GM23338 (cell line): ENCODE measurements at regions not wholly inside any gene's neighbourhood (a gene's known extent, or its start where the extent isn't known, plus 50 kb on each side); places are given as distances from the start of the nearest gene placed in this dataset.

Source experiments
- ATAC-seq: fragments of 200-7000 bp; cut with Tn5 transposase; 3 replicates; pipeline ENCODE4 v1.9.1; 2020
- DNase-seq: peaks from one replicate; pipeline ENCODE4 v3.0.0-alpha.2; 2015; ENCODE audit warnings: low spot score
- H2AFZ ChIP-seq: fragments of 200-600 bp; sonication (generic); 2 replicates; pipeline ENCODE4 v1.8.0; 2016; ENCODE audit warnings: antibody characterized with exemption, mild to moderate bottlenecking, moderate library complexity
- H3F3A ChIP-seq: fragments of 200-600 bp; sonication (generic); replicated peaks from 2 replicates; pipeline ENCODE4 v1.8.0; 2017; ENCODE audit warnings: antibody characterized with exemption, mixed run types, low read depth
- H3K27ac ChIP-seq: fragments of 200-600 bp; sonication (generic); 2 replicates; pipeline ENCODE4 v1.6.1; 2016; ENCODE audit warnings: low read depth
- H3K27me3 ChIP-seq: fragments of 200-600 bp; sonication (generic); 2 replicates; pipeline ENCODE4 v1.8.0; 2016; ENCODE audit warnings: mild to moderate bottlenecking, mixed run types, moderate library complexity; ENCODE audit not compliant: insufficient read depth
- H3K36me3 ChIP-seq: fragments of 200-600 bp; sonication (generic); 2 replicates; pipeline ENCODE4 v1.8.0; 2016; ENCODE audit warnings: mild to moderate bottlenecking; ENCODE audit not compliant: insufficient read depth
- H3K4me1 ChIP-seq: fragments of 200-600 bp; sonication (generic); 2 replicates; pipeline ENCODE4 v1.8.0; 2016; ENCODE audit warnings: mild to moderate bottlenecking, moderate library complexity; ENCODE audit not compliant: insufficient read depth
- H3K4me2 ChIP-seq: fragments of 200-600 bp; sonication (generic); 2 replicates; pipeline ENCODE4 v1.7.1; 2017; ENCODE audit warnings: mixed run types
- H3K4me3 ChIP-seq: fragments of 200-600 bp; sonication (generic); 2 replicates; pipeline ENCODE4 v1.6.1; 2016; ENCODE audit warnings: mixed run types
- H3K79me2 ChIP-seq: fragments of 200-600 bp; sonication (generic); replicated peaks from 2 replicates; pipeline ENCODE4 v1.8.0; 2017; ENCODE audit warnings: mild to moderate bottlenecking; ENCODE audit not compliant: insufficient read depth
- H3K9me2 ChIP-seq: fragments of 200-600 bp; sonication (generic); 2 replicates; pipeline ENCODE4 v1.8.0; 2017; ENCODE audit not compliant: insufficient read depth
- H4K20me1 ChIP-seq: fragments of 200-600 bp; sonication (generic); replicated peaks from 2 replicates; pipeline ENCODE4 v1.8.0; 2017; ENCODE audit warnings: mild to moderate bottlenecking; ENCODE audit not compliant: insufficient read depth
- H3K27ac Mint-ChIP-seq: 2 replicates; pipeline ENCODE4 v1.8.0; 2020; ENCODE audit warnings: inconsistent platforms, mild to moderate bottlenecking, moderate library complexity, mixed read lengths
- H3K27me3 Mint-ChIP-seq: 3 replicates; pipeline ENCODE4 v1.8.0; 2022; ENCODE audit warnings: low read depth, mild to moderate bottlenecking, moderate library complexity, mixed read lengths, inconsistent platforms; ENCODE audit not compliant: insufficient read depth, poor library complexity
- H3K36me3 Mint-ChIP-seq: 3 replicates; pipeline ENCODE4 v1.8.0; 2021; ENCODE audit warnings: low read depth, mild to moderate bottlenecking, inconsistent platforms, moderate library complexity, mixed read lengths
- H3K4me1 Mint-ChIP-seq: 3 replicates; pipeline ENCODE4 v1.8.0; 2020; ENCODE audit warnings: mild to moderate bottlenecking, inconsistent platforms, mixed read lengths
- H3K4me3 Mint-ChIP-seq: 3 replicates; pipeline ENCODE4 v1.8.0; 2021; ENCODE audit warnings: moderate library complexity, mild to moderate bottlenecking, inconsistent platforms, mixed read lengths
- H3K9me3 Mint-ChIP-seq: 3 replicates; pipeline ENCODE4 v1.8.0; 2020; ENCODE audit warnings: moderate library complexity, mild to moderate bottlenecking, inconsistent platforms, mixed read lengths
- EZH2 ChIP-seq: fragments of 200-600 bp; sonication (generic); IDR thresholded peaks from one replicate; pipeline ENCODE4 v1.8.0; 2017; ENCODE audit warnings: antibody characterized with exemption, mild to moderate bottlenecking, low read depth; ENCODE audit not compliant: unreplicated experiment
- EZH2phosphoT487 ChIP-seq: fragments of 200-600 bp; sonication (generic); IDR thresholded peaks from one replicate; pipeline ENCODE4 v1.8.1; 2018; ENCODE audit warnings: antibody characterized with exemption; ENCODE audit not compliant: unreplicated experiment
- JUNB ChIP-seq: IDR thresholded peaks from one replicate; pipeline ENCODE4 v1.6.1; 2016; ENCODE audit warnings: antibody characterized with exemption; ENCODE audit not compliant: unreplicated experiment
- NANOG ChIP-seq: IDR thresholded peaks from 2 replicates; pipeline ENCODE4 v1.6.1; 2016; ENCODE audit warnings: antibody characterized with exemption, borderline replicate concordance
- STAT1 ChIP-seq: IDR thresholded peaks from one replicate; pipeline ENCODE4 v1.6.1; 2016; ENCODE audit warnings: antibody characterized with exemption; ENCODE audit not compliant: unreplicated experiment
- ZNF114 ChIP-seq: fragments of 250-450 bp; sonication (Bioruptor Pico); IDR thresholded peaks from 2 replicates; pipeline ENCODE4 v1.5.0; 2020; ENCODE audit warnings: mild to moderate bottlenecking, moderate library complexity
- ZNF331 ChIP-seq: fragments of 250-450 bp; sonication (Bioruptor Pico); IDR thresholded peaks from 2 replicates; pipeline ENCODE4 v1.5.0; 2020; ENCODE audit warnings: low read depth, mild to moderate bottlenecking, moderate library complexity
- TF ChIP-seq, protein P1 (sequence below): fragments of 250-450 bp; sonication (Bioruptor Pico); IDR thresholded peaks from 2 replicates; pipeline ENCODE4 v1.5.0; 2020; ENCODE audit warnings: mild to moderate bottlenecking, moderate library complexity
- TF ChIP-seq, protein P2 (sequence below), 2 experiments: fragments of 200-600 bp in 1 of 2; sonication (generic) in 1 of 2; conservative IDR thresholded peaks; 2 replicates each; pipeline versions ENCODE4 v1.5.1 to v1.6.1; 2016 to 2017; ENCODE audit warnings: antibody characterized with exemption in 2 of 2, low read depth in 2 of 2, mild to moderate bottlenecking in 2 of 2, moderate library complexity in 1 of 2

DNA sequence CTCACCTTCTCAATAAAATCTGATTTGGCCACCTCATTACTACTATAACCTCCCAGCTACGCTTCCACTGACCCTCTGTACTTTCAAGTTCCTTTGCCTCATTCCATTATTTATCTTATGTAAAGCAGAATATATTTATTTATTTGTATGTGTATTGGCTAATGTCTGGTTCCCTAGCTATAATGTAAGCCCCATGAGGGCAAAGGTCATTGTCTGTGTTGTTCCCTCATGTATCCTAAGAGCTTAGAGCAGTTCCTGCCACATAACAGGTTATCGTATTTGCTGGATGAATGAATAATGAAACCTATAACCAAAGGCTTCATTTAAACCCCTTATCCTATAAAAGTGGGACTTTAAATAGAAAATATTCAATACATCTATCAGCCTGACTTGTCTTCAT, 77.9 kb upstream of the DPT start (continued):
- TF ChIP-seq, protein P1, sequence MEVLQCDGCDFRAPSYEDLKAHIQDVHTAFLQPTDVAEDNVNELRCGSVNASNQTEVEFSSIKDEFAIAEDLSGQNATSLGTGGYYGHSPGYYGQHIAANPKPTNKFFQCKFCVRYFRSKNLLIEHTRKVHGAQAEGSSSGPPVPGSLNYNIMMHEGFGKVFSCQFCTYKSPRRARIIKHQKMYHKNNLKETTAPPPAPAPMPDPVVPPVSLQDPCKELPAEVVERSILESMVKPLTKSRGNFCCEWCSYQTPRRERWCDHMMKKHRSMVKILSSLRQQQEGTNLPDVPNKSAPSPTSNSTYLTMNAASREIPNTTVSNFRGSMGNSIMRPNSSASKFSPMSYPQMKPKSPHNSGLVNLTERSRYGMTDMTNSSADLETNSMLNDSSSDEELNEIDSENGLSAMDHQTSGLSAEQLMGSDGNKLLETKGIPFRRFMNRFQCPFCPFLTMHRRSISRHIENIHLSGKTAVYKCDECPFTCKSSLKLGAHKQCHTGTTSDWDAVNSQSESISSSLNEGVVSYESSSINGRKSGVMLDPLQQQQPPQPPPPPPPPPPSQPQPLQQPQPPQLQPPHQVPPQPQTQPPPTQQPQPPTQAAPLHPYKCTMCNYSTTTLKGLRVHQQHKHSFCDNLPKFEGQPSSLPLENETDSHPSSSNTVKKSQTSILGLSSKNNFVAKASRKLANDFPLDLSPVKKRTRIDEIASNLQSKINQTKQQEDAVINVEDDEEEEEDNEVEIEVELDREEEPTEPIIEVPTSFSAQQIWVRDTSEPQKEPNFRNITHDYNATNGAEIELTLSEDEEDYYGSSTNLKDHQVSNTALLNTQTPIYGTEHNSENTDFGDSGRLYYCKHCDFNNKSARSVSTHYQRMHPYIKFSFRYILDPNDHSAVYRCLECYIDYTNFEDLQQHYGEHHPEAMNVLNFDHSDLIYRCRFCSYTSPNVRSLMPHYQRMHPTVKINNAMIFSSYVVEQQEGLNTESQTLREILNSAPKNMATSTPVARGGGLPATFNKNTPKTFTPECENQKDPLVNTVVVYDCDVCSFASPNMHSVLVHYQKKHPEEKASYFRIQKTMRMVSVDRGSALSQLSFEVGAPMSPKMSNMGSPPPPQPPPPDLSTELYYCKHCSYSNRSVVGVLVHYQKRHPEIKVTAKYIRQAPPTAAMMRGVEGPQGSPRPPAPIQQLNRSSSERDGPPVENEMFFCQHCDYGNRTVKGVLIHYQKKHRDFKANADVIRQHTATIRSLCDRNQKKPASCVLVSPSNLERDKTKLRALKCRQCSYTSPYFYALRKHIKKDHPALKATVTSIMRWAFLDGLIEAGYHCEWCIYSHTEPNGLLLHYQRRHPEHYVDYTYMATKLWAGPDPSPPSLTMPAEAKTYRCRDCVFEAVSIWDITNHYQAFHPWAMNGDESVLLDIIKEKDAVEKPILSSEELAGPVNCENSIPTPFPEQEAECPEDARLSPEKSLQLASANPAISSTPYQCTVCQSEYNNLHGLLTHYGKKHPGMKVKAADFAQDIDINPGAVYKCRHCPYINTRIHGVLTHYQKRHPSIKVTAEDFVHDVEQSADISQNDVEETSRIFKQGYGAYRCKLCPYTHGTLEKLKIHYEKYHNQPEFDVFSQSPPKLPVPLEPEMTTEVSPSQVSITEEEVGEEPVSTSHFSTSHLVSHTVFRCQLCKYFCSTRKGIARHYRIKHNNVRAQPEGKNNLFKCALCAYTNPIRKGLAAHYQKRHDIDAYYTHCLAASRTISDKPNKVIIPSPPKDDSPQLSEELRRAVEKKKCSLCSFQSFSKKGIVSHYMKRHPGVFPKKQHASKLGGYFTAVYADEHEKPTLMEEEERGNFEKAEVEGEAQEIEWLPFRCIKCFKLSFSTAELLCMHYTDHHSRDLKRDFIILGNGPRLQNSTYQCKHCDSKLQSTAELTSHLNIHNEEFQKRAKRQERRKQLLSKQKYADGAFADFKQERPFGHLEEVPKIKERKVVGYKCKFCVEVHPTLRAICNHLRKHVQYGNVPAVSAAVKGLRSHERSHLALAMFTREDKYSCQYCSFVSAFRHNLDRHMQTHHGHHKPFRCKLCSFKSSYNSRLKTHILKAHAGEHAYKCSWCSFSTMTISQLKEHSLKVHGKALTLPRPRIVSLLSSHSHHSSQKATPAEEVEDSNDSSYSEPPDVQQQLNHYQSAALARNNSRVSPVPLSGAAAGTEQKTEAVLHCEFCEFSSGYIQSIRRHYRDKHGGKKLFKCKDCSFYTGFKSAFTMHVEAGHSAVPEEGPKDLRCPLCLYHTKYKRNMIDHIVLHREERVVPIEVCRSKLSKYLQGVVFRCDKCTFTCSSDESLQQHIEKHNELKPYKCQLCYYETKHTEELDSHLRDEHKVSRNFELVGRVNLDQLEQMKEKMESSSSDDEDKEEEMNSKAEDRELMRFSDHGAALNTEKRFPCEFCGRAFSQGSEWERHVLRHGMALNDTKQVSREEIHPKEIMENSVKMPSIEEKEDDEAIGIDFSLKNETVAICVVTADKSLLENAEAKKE (CRISPR knock-in tag), result no peak
- TF ChIP-seq, protein P2, sequence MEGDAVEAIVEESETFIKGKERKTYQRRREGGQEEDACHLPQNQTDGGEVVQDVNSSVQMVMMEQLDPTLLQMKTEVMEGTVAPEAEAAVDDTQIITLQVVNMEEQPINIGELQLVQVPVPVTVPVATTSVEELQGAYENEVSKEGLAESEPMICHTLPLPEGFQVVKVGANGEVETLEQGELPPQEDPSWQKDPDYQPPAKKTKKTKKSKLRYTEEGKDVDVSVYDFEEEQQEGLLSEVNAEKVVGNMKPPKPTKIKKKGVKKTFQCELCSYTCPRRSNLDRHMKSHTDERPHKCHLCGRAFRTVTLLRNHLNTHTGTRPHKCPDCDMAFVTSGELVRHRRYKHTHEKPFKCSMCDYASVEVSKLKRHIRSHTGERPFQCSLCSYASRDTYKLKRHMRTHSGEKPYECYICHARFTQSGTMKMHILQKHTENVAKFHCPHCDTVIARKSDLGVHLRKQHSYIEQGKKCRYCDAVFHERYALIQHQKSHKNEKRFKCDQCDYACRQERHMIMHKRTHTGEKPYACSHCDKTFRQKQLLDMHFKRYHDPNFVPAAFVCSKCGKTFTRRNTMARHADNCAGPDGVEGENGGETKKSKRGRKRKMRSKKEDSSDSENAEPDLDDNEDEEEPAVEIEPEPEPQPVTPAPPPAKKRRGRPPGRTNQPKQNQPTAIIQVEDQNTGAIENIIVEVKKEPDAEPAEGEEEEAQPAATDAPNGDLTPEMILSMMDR (conservative IDR thresholded peaks at IDR 0.05; ENCODE audit: low read depth in 2 of 2), result no peak
- no peak for TF ChIP-seq ZNF331 (CRISPR knock-in tag)
- no peak for TF ChIP-seq ZNF114 (CRISPR knock-in tag)
- no peak for TF ChIP-seq EZH2phosphoT487
- no peak for TF ChIP-seq NANOG
- no peak for TF ChIP-seq JUNB

- Mint-ChIP-seq H3K27ac (no peak overlapping the region), H3K4me1 (peaks cover 6% of the 10 kb centered on the region; the same call in 2 of the 3 replicates), H3K4me3 (no peak overlapping the region), H3K27me3 (peaks cover 2% of the 10 kb centered on the region), H3K36me3 (no peaks in the 10 kb centered on the region), H3K9me3 (no peaks in the 10 kb centered on the region)
- H3K36me3 ChIP-seq, result no peaks in the 10 kb centered on the region
- H3K27me3 ChIP-seq, result no peaks in the 10 kb centered on the region
- DNase-seq (no peak), ATAC-seq (no peak)
- H3K9me2 ChIP-seq, result 0 out of 2 replicates have a peak, but pooled peaks cover 3% of the 10 kb centered on the region
- H3K4me2 ChIP-seq, result no peak overlapping the region
- H3F3A ChIP-seq, result no peaks in the 10 kb centered on the region
- no peak overlapping the region for H3K4me3 ChIP-seq
- no peak overlapping the region for H3K27ac ChIP-seq
- no peaks in the 10 kb centered on the region for H3K79me2 ChIP-seq
- no peaks in the 10 kb centered on the region for H3K4me1 ChIP-seq
- no peak overlapping the region for H2AFZ ChIP-seq
- no peaks in the 10 kb centered on the region for H4K20me1 ChIP-seq
- TF ChIP-seq NANOG (no peak), EZH2 (no peak), ZNF331 (CRISPR knock-in tag) (no peak), STAT1 (no peak)
- TF ChIP-seq, protein P2 (conservative IDR thresholded peaks at IDR 0.05; ENCODE audit: low read depth in 2 of 2), result no peak
These were observed 82.2 kb upstream of the DPT start for GRCh38 chr1:168811176-168811575.
